ENCODE measurements at regions not wholly inside any gene's neighbourhood (a gene's known extent, or its start where the extent isn't known, plus 50 kb on each side); places are given as distances from the start of the nearest gene placed in this dataset.

DNA sequence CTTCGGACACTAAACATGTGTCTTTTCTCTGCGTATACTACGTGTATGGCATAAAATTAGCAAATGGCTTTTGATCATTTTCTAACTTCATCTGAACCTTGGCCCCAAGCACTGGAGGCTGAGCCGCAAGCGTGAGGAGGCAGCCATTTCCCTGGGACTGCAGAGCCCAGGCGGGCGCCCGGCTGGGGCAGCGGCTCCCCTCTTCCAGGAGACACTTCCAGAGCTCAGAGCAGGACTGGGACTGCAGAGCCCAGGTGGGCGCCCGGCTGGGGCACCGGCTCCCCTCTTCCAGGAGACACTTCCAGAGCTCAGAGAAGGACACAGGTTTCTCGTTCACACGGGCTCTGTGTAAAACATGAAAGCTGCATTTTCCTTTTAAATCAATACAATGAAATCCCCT is 484.1 kb upstream of the SALL3 start:
- TF ChIP-seq EZH2 (IDR thresholded peaks at IDR 0.05; ENCODE audit: insufficient read depth, poor library complexity, severe bottlenecking), result no peak
- no peak for TF ChIP-seq EZH2phosphoT487 (IDR thresholded peaks at IDR 0.05; ENCODE audit: insufficient read depth, low read depth)
